Tibial artery (tissue), 4 donors: ENCODE measurements at regions not wholly inside any gene's neighbourhood (a gene's known extent, or its start where the extent isn't known, plus 50 kb on each side); places are given as distances from the start of the nearest gene placed in this dataset.

Source experiments
- DNase-seq, 2 donors: peaks; one replicate each; pipeline ENCODE4 v3.0.0-alpha.2; 2019
- H3K27ac ChIP-seq, 2 donors: fragments of 200-600 bp; sonication (generic) in 1 of 2; 1 replicate in 1 of 2; 2 replicates in 1 of 2; pipeline ENCODE4 v1.5.1; 2018 to 2019; ENCODE audit warnings: mild to moderate bottlenecking in 1 of 2
- H3K27me3 ChIP-seq, 2 donors: fragments of 200-600 bp; sonication (generic) in 1 of 2; one replicate each; pipeline versions ENCODE4 v1.5.1 to v1.6.0; 2016 to 2019
- H3K36me3 ChIP-seq, 3 donors: fragments of 200-600 bp; sonication (generic) in 2 of 3; one replicate each; pipeline ENCODE4 v1.5.1; 2016 to 2019; ENCODE audit warnings: mild to moderate bottlenecking in 2 of 3
- H3K4me1 ChIP-seq, 4 donors: fragments of 200-600 bp; sonication (generic) in 2 of 4; 1 replicate in 3 of 4; 2 replicates in 1 of 4; pipeline ENCODE4 v1.5.1; 2016 to 2019
- H3K4me3 ChIP-seq, 2 donors: fragments of 200-600 bp; sonication (generic) in 1 of 2; 1 replicate in 1 of 2; 2 replicates in 1 of 2; pipeline ENCODE4 v1.5.1; 2018 to 2019; ENCODE audit warnings: mild to moderate bottlenecking in 2 of 2
- H3K9me3 ChIP-seq, 3 donors: fragments of 200-600 bp; sonication (generic) in 1 of 3; one replicate each; pipeline ENCODE4 v1.5.1; 2016 to 2019
- intact Hi-C: fragments of 100-400 bp; cut with DNase I; formaldehyde crosslinking; loops from one replicate; pipeline ENCODE4 v1.15.0; 2023; ENCODE audit warnings: low total_unique reads
- TF ChIP-seq, protein P1 (sequence below), 2 experiments: fragments of 200-600 bp in 1 of 2; fragments of 450-650 bp in 1 of 2; IDR thresholded peaks; one replicate each; pipeline ENCODE4 v1.5.1; 2017 to 2019; ENCODE audit warnings: antibody characterized with exemption in 2 of 2, mild to moderate bottlenecking in 1 of 2, moderate library complexity in 1 of 2

DNA sequence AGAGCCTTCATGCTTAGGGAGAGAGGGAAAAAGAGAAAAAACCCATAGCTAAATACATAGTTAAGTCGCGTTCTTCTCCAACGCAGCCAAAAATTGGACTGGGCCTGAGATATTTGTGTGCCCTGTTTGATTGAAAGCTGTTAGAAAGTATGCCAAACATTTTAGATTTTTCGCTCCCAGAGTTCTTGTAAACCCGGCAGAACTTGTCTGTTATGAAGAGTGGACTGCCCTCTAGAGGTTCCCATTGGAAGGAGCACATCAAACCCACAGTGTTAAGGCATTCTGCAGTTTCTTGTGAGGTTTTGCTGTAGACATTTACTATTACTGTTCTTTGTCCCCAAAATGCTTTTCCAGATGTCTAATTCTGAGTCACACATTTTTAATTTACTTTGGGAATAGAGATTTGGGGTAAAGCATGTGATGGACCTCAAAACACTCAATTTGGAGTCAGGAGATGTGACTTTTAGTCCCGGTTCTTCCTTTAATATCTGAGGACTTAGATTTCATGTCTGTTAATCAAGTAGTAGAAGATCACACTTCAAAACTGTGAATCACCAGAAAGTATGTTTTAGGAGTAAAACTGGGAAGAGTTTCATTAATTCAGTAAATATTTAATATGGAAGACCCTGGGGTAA lies 96.6 kb downstream of the PCSK1 start:
- H3K36me3 ChIP-seq, result no peaks in the 10 kb centered on the region
- no peaks in the 10 kb centered on the region for H3K9me3 ChIP-seq
- H3K4me3 ChIP-seq, result no peak overlapping the region
- peak overlapping the region; percentile 84 to 87 for H3K27ac ChIP-seq
- peak; percentile 87 to 92 for DNase-seq
- peaks cover 0 to 93% (median 70%) of the 10 kb centered on the region in 4 donors for H3K4me1 ChIP-seq
- TF ChIP-seq, protein P1, sequence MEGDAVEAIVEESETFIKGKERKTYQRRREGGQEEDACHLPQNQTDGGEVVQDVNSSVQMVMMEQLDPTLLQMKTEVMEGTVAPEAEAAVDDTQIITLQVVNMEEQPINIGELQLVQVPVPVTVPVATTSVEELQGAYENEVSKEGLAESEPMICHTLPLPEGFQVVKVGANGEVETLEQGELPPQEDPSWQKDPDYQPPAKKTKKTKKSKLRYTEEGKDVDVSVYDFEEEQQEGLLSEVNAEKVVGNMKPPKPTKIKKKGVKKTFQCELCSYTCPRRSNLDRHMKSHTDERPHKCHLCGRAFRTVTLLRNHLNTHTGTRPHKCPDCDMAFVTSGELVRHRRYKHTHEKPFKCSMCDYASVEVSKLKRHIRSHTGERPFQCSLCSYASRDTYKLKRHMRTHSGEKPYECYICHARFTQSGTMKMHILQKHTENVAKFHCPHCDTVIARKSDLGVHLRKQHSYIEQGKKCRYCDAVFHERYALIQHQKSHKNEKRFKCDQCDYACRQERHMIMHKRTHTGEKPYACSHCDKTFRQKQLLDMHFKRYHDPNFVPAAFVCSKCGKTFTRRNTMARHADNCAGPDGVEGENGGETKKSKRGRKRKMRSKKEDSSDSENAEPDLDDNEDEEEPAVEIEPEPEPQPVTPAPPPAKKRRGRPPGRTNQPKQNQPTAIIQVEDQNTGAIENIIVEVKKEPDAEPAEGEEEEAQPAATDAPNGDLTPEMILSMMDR (IDR thresholded peaks at IDR 0.05), result peak; percentile 87
- intact Hi-C loops, result loop anchor here (2.0 kb wide), 2 partner anchors 376 to 478 kb away; partner anchors contain the start of gene ELL2
- no peaks in the 10 kb centered on the region for H3K27me3 ChIP-seq

DNA sequence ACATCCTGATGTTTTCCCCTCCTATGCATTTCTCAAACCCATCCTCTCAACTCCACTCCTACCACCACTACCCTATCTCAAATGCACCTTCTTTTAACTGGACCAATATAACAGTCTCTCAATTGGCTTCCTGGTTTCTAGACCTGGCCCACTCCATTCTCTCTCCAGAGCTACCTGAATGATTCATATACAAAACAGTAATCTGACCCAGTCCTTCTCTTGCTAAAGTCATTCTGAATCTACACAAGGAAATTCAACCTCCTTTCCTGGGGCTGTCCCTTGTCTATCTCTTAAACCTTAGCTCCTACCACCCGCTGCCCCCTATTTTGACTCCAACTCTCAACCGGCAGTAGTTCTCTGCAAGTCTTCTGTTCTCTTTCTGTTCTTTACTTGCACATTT lies 97.2 kb downstream of the PCSK1 start:
- Histone ChIP-seq H3K27ac (peak overlapping the region; percentile 84 to 87), H3K4me3 (no peak overlapping the region), H3K4me1 (peaks cover 0 to 93% (median 72%) of the 10 kb centered on the region in 4 donors), H3K9me3 (no peaks in the 10 kb centered on the region), H3K27me3 (no peaks in the 10 kb centered on the region), H3K36me3 (no peaks in the 10 kb centered on the region)
- TF ChIP-seq, protein P1 (IDR thresholded peaks at IDR 0.05), result no peak
- DNase-seq, result no peak
- intact Hi-C loops, result loop anchor here (2.0 kb wide), 2 partner anchors 375 to 477 kb away; partner anchors contain the start of gene ELL2

DNA sequence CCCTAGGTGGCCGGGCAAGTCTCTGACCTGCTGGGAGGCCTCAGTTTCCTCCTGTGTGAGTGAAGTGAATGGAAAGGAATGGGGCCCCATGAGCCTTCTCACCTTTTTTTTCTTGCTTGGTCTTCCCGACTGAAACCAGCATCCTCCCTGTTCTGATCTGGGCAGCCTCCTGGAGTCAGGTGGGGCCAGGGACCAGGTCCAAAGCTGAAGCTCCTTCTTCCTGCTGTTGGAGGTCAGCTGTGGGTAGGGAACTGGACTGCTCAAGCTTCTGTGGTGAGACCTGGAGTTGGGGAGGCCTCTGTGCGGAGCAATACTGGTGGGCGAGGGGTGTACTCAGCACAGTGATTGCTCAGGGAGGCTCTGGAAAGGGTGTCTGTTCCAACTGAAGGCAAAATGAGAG lies 99.7 kb downstream of the PCSK1 start:
- intact Hi-C loops, result no loop called here

DNA sequence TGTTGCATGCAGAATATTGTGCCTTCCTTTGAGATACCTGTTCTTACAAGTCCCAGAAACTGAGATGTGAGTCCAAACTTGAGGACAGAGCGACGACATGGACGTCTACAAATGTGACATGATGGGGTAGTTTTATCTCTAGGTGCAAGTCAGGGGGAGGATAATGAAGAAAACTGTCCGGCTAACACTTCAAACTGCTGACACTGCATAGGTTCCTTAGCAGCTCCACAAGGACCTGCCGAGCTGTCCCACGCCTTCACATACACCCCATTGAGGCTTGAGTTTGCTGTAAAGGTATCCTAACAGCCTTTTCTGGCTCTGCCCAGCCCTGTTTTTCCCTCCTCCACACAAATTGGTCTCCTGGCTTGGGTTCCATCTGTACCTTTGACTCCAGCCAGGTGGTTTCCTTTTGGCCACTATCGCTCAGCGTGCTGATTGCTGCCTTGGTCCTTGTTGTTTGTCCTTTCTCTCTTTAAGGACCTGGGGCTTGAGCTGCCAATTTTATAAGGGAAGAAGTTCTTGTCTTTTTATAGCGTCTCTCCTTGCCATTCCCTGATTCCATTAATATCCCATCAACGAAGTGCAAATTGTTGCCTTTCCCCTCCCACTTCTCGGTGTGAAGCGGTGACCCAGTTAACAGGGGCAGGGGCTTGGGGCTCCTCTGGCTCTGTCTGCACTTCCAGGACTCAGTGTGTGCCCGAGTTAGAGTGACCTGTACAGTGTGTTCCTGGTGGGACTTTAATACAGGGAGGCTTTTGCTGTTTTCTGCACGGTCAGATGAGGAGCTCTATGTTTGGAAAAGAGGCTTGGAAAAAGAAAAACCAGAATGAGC lies 100.3 kb downstream of the PCSK1 start:
- intact Hi-C loops, result no loop called here
- H3K4me1 ChIP-seq, result peaks cover 0 to 89% (median 47%) of the 10 kb centered on the region in 4 donors
- no peaks in the 10 kb centered on the region for H3K36me3 ChIP-seq
- DNase-seq, result no peak
- no peaks in the 10 kb centered on the region for H3K9me3 ChIP-seq
- peak overlapping the region in 1 of 2 donors; percentile 5 for H3K4me3 ChIP-seq
- H3K27ac ChIP-seq, result peak overlapping the region; percentile 60 to 84
- TF ChIP-seq, protein P1 (IDR thresholded peaks at IDR 0.05), result no peak
- no peaks in the 10 kb centered on the region for H3K27me3 ChIP-seq

More for the DNA sequence above, 99.7 kb downstream of the PCSK1 start:
- Histone ChIP-seq H3K27me3 (no peaks in the 10 kb centered on the region), H3K9me3 (no peaks in the 10 kb centered on the region), H3K27ac (peak overlapping the region; percentile 60 to 84), H3K4me3 (peak overlapping the region in 1 of 2 donors; percentile 5), H3K36me3 (no peaks in the 10 kb centered on the region), H3K4me1 (peaks cover 0 to 92% (median 54%) of the 10 kb centered on the region in 4 donors)
- no peak for DNase-seq
- TF ChIP-seq, protein P1 (IDR thresholded peaks at IDR 0.05), result no peak

DNA sequence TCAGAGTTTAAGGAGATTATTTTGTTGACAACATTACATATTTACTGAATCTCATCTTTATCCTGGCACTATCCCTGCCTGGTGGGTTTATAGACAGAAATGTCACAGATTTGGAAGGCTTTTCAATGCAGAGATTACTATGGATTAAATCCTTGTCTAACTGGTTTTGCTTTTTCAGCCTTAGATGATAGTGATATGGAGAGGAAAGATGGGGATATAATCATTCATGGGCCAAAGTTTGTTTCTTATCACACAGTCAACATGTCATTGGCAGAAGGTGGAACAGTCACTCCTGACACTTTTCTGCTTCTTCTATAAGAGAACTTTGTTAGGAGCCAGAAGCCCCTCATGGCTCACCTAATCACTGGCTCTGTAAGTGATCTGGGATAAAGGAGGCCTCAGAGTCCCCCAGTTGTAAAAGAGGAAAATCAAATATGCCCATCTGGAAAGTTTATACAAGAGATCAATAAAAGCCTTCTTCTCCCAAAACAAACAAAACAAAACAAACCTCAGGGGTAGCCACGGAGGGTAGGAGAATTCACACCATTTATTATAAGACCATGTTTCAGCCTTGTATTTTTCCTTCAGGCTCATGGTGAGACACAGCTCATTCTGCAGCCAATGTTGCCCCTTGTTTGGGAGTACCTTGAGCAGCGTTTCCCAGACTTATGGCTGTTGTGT lies 101.2 kb downstream of the PCSK1 start:
- Histone ChIP-seq H3K4me3 (no peak overlapping the region), H3K9me3 (no peaks in the 10 kb centered on the region), H3K4me1 (peaks cover 0 to 80% (median 41%) of the 10 kb centered on the region in 4 donors), H3K27me3 (no peaks in the 10 kb centered on the region), H3K36me3 (no peaks in the 10 kb centered on the region), H3K27ac (peak overlapping the region; percentile 17 to 60)
- TF ChIP-seq, protein P1 (IDR thresholded peaks at IDR 0.05), result no peak
- intact Hi-C loops, result no loop called here
- no peak for DNase-seq
